GM21717 (cell line): ENCODE measurements at regions not wholly inside any gene's neighbourhood (a gene's known extent, or its start where the extent isn't known, plus 50 kb on each side); places are given as distances from the start of the nearest gene placed in this dataset.

ENCODE experiments used
- ATAC-seq: cut with Tn5 transposase; IDR thresholded peaks from one replicate; pipeline ENCODE4 v1.9.1; 2021; ENCODE audit warnings: mild to moderate bottlenecking, moderate library complexity; ENCODE audit not compliant: unreplicated experiment

GRCh38 chr7:131624536-131624935, 68.1 kb upstream of the PODXL start:
- no peak for ATAC-seq

- no peak for ATAC-seq
Observed at GRCh38 chr7:131623154-131623553, 66.7 kb upstream of the PODXL start.

- no peak for ATAC-seq
Observed at GRCh38 chr7:131621652-131622051, 65.2 kb upstream of the PODXL start.

GRCh38 chr7:131620673-131621609, 64.5 kb upstream of the PODXL start:
- ATAC-seq = no peak

- no peak for ATAC-seq
Observed at GRCh38 chr7:131619336-131620305, 63.2 kb upstream of the PODXL start.

GRCh38 chr7:131618391-131618790, 62.0 kb upstream of the PODXL start:
- ATAC-seq = no peak

GRCh38 chr7:131616487-131617200, 60.2 kb upstream of the PODXL start:
- no peak for ATAC-seq

- ATAC-seq = no peak
Observed at GRCh38 chr7:131613909-131614308, 57.5 kb upstream of the PODXL start.

GRCh38 chr7:131610007-131610406, 53.6 kb upstream of the PODXL start:
- ATAC-seq = no peak

- no peak for ATAC-seq
Observed at GRCh38 chr7:131608116-131608500, 51.7 kb upstream of the PODXL start.

GRCh38 chr7:131607291-131608115, 51.1 kb upstream of the PODXL start:
- no peak for ATAC-seq

GRCh38 chr7:131606346-131607290, 50.2 kb upstream of the PODXL start:
- ATAC-seq = no peak
